Lower lobe of right lung (tissue), 2 donors: ENCODE measurements at regions not wholly inside any gene's neighbourhood (a gene's known extent, or its start where the extent isn't known, plus 50 kb on each side); places are given as distances from the start of the nearest gene placed in this dataset.
A peak's percentile ranks its signal among the peaks of the same experiment; 100 is the strongest.
"Not testable (repeated sequence)": the region's sequence is repeated elsewhere in the genome, so short reads cannot be mapped to it uniquely, and the experiment has no call there.

Experiments
- ATAC-seq, 2 donors: fragments of 200-7000 bp; cut with Tn5 transposase; one replicate each; pipeline ENCODE4 v1.9.1; 2020 to 2022; ENCODE audit warnings: mild to moderate bottlenecking in 2 of 2, moderate library complexity in 2 of 2
- DNase-seq: peaks from one replicate; pipeline ENCODE4 v3.0.0-alpha.2; 2020
- H3K27ac ChIP-seq: fragments of 200-600 bp; one replicate; pipeline ENCODE4 v1.8.0; 2022
- H3K27me3 ChIP-seq: fragments of 200-600 bp; one replicate; pipeline ENCODE4 v1.8.0; 2022; ENCODE audit warnings: low read depth
- H3K36me3 ChIP-seq: fragments of 200-600 bp; one replicate; pipeline ENCODE4 v1.8.0; 2022; ENCODE audit warnings: mild to moderate bottlenecking
- H3K4me1 ChIP-seq: fragments of 200-600 bp; one replicate; pipeline ENCODE4 v1.8.0; 2022
- H3K4me3 ChIP-seq: fragments of 200-600 bp; one replicate; pipeline ENCODE4 v1.8.0; 2022; ENCODE audit warnings: mild to moderate bottlenecking
- H3K9me3 ChIP-seq: fragments of 200-600 bp; one replicate; pipeline ENCODE4 v1.8.0; 2022
- intact Hi-C: fragments of 100-400 bp; cut with DNase I; formaldehyde crosslinking; loops from one replicate; pipeline ENCODE4 v1.11.0; 2022
- TF ChIP-seq, protein P1 (sequence below): fragments of 200-600 bp; IDR thresholded peaks from one replicate; pipeline ENCODE4 v1.8.0; 2022; ENCODE audit warnings: antibody characterized with exemption, mild to moderate bottlenecking
- donor health status: DM: no; HTN: yes; CAD: no; lungs with severe emphysema.

GRCh38 chr2:239731422-239731821, 293.7 kb downstream of the NDUFA10 start:
- peak; percentile 26 for DNase-seq

DNA sequence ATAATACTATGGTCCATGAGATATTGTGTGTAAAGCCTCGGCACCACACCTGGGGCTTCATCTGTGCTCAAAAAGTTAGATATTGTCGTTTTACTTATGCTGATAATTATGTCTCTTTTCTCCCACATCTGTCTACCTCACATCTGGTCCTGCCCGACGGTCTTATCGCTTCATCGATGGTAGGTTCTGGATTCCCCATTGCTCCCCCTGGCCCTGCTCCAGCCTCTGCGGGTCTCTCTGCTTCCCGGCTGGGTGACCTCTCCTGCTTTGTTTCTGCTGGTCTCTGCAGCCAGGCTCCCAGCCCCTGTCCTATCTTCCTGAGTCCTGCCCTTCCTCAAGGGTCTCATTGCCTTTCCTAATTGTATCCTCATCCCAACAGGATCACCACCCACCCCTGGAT, 294.2 kb downstream of the NDUFA10 start:
- intact Hi-C loops = no loop called here
- Histone ChIP-seq H3K4me3 (no peak overlapping the region), H3K27me3 (peaks cover 3% of the 10 kb centered on the region), H3K4me1 (no peaks in the 10 kb centered on the region), H3K9me3 (no peaks in the 10 kb centered on the region), H3K36me3 (no peaks in the 10 kb centered on the region), H3K27ac (no peak overlapping the region)
- ATAC-seq = no peak
- DNase-seq = no peak
- TF ChIP-seq, protein P1, sequence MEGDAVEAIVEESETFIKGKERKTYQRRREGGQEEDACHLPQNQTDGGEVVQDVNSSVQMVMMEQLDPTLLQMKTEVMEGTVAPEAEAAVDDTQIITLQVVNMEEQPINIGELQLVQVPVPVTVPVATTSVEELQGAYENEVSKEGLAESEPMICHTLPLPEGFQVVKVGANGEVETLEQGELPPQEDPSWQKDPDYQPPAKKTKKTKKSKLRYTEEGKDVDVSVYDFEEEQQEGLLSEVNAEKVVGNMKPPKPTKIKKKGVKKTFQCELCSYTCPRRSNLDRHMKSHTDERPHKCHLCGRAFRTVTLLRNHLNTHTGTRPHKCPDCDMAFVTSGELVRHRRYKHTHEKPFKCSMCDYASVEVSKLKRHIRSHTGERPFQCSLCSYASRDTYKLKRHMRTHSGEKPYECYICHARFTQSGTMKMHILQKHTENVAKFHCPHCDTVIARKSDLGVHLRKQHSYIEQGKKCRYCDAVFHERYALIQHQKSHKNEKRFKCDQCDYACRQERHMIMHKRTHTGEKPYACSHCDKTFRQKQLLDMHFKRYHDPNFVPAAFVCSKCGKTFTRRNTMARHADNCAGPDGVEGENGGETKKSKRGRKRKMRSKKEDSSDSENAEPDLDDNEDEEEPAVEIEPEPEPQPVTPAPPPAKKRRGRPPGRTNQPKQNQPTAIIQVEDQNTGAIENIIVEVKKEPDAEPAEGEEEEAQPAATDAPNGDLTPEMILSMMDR = no peak

More at GRCh38 chr2:239731422-239731821, 293.7 kb downstream of the NDUFA10 start:
- Histone ChIP-seq H3K27ac (no peak overlapping the region), H3K9me3 (no peaks in the 10 kb centered on the region), H3K36me3 (no peaks in the 10 kb centered on the region), H3K4me3 (no peak overlapping the region), H3K27me3 (peaks cover 3% of the 10 kb centered on the region), H3K4me1 (no peaks in the 10 kb centered on the region)
- TF ChIP-seq, protein P1 = no peak
- ATAC-seq = no peak
- intact Hi-C loops = no loop called here

DNA sequence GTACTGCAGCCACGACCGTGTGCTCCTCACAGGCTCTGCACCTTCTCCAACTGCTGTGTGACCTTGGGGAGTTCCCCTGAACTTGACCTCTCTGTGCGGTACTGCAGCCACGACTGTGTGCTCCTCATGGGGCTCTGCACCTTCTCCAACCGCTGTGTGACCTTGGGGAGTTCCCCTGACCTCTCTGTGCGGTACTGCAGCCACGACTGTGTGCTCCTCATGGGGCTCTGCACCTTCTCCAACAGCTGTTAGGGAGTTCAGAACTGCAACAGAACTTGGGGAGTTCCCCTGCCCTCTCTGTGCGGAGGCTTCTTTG, 294.6 kb downstream of the NDUFA10 start:
- H3K4me3 ChIP-seq, ATAC-seq, H3K27me3 ChIP-seq, H3K36me3 ChIP-seq, H3K4me1 ChIP-seq, intact Hi-C loops, H3K27ac ChIP-seq, H3K9me3 ChIP-seq: not testable (repeated sequence)
- DNase-seq = peak; percentile 10

DNA sequence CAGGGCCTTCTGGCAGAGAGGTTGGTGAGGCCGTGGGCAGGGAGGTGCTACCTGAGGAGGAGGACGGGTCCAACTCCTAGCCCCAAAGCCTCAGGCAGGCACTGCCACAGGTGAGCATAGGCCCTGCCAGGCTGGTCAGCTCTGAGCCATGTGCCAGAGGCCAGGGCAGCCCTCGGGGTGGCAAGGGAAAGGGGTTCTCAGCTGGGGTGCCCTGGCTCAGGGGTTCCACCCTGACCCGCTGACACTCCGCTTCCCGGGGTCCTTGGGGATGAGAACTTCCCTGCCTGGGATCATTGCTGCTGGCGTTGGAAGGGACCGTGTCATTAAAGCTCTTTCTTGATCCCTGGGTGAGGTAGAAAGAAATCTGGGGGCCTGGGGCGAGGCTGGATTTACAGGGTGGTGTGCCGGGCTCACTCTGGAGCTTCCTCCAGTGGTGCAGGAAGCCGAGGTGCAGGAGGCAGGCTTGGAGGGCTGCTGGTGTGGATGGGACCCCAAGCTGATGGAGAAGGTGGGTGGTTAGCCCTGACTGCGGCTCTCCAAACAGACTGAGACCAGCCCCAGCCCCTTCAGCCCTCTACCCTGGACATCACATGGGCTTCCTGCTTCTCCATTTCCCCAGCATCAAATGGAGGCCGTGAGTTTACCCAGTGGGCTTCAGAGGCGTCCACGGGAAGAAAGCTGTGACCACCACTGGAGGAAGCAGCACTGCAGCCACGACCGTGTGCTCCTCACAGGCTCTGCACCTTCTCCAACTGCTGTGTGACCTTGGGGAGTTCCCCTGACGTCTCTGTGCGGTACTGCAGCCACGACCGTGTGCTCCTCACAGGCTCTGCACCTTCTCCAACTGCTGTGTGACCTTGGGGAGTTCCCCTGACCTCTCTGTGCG, 295.2 kb downstream of the NDUFA10 start:
- no peaks in the 10 kb centered on the region for H3K4me1 ChIP-seq
- no peak overlapping the region for H3K27ac ChIP-seq
- peaks cover 3% of the 10 kb centered on the region for H3K27me3 ChIP-seq
- H3K36me3 ChIP-seq = no peaks in the 10 kb centered on the region
- no peaks in the 10 kb centered on the region for H3K9me3 ChIP-seq
- intact Hi-C loops = no loop called here
- no peak overlapping the region for H3K4me3 ChIP-seq
- peak; percentile 28 for DNase-seq
- TF ChIP-seq, protein P1 = no peak
- ATAC-seq = no peak

GRCh38 chr2:239729151-239729550, 296.0 kb downstream of the NDUFA10 start:
- no peak for ATAC-seq
- H3K9me3 ChIP-seq = no peaks in the 10 kb centered on the region
- peak; percentile 17 for DNase-seq
- intact Hi-C loops = no loop called here
- no peaks in the 10 kb centered on the region for H3K36me3 ChIP-seq
- no peaks in the 10 kb centered on the region for H3K4me1 ChIP-seq
- H3K27ac ChIP-seq = no peak overlapping the region
- H3K4me3 ChIP-seq = no peak overlapping the region
- H3K27me3 ChIP-seq = peaks cover 3% of the 10 kb centered on the region
- TF ChIP-seq, protein P1 = no peak

DNA sequence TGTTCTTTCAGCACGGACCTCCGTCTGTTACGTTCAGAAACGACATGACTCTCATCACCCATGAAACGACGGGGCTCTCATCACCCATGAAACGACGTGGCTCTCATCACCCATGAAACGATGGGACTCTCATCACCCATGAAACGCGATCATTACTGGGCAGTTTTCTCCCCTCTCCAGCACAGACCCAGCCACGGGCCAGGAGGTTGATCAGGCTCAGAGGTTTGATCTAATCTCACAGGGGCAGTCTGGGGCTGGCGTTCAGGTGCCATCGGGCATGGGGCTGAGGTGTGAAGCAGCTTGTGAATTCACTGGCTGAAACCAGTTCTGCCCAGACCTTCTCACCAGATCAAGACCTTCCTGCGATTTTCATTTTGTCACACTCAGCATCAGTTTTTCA, 296.4 kb downstream of the NDUFA10 start:
- Histone ChIP-seq H3K27ac (no peak overlapping the region), H3K27me3 (peaks cover 3% of the 10 kb centered on the region), H3K4me1 (no peaks in the 10 kb centered on the region), H3K9me3 (no peaks in the 10 kb centered on the region), H3K36me3 (no peaks in the 10 kb centered on the region), H3K4me3 (no peak overlapping the region)
- ATAC-seq (no peak), DNase-seq (peak; percentile 31)
- TF ChIP-seq, protein P1 = no peak
- intact Hi-C loops = no loop called here
